ENCODE measurements at regions not wholly inside any gene's neighbourhood (a gene's known extent, or its start where the extent isn't known, plus 50 kb on each side); places are given as distances from the start of the nearest gene placed in this dataset.

- no peak for TF ChIP-seq MXI1 (IDR thresholded peaks at IDR 0.05; ENCODE audit: borderline replicate concordance, low read depth, low read length)
- no peak for TF ChIP-seq CTCF (conservative IDR thresholded peaks at IDR 0.05; ENCODE audit: low read depth, low read length)
- TF ChIP-seq CHD1 (IDR thresholded peaks at IDR 0.05; ENCODE audit: low read depth, low read length) = no peak
- TF ChIP-seq RCOR1 (IDR thresholded peaks at IDR 0.05; ENCODE audit: insufficient replicate concordance, low read length) = no peak
- no peak for TF ChIP-seq SMC3 (IDR thresholded peaks at IDR 0.05; ENCODE audit: low read depth, low read length)
- TF ChIP-seq POLR2A (IDR thresholded peaks at IDR 0.05; ENCODE audit: low read depth, low read length) = no peak
- TF ChIP-seq RFX5 (IDR thresholded peaks at IDR 0.05; ENCODE audit: low read depth, low read length) = no peak
- no peak for TF ChIP-seq FOS (IDR thresholded peaks at IDR 0.05; ENCODE audit: low read depth, low read length)
- TF ChIP-seq RAD21 (IDR thresholded peaks at IDR 0.05; ENCODE audit: low read length) = no peak
- no peak for TF ChIP-seq ELK1 (IDR thresholded peaks at IDR 0.05; ENCODE audit: borderline replicate concordance, low read depth, low read length)
- TF ChIP-seq USF2 (IDR thresholded peaks at IDR 0.05; ENCODE audit: low read depth, low read length) = no peak
- no peak for TF ChIP-seq NFE2L2 (IDR thresholded peaks at IDR 0.05; ENCODE audit: low read depth, low read length)
- TF ChIP-seq CEBPB (IDR thresholded peaks at IDR 0.05; ENCODE audit: low read depth, low read length) = no peak
- no peak for TF ChIP-seq MAFK (IDR thresholded peaks at IDR 0.05; ENCODE audit: low read depth, low read length)
These were observed 53.9 kb upstream of the NUDT4 start for GRCh38 chr12:93323625-93324329.

Data from IMR-90 (cell line).